ENCODE measurements at regions not wholly inside any gene's neighbourhood (a gene's known extent, or its start where the extent isn't known, plus 50 kb on each side); places are given as distances from the start of the nearest gene placed in this dataset.

DNA sequence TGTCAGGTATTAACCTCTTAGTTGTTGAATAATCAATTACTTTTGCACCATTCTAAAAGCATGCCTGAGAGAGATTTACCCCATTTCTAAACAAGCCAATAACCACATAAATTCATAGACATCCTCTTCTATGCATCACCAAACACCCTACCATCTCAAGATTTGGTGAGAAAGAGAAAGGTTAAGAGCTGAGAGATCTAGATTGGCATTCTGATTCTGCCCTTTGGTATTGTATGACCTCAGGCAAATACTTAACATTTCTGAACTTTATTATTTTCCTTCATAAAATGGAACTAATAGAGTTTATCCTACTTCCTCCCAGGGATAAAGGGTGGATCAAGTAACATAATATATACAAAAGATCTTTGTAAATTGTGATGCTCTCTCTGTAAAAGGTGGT, 146.5 kb upstream of the MME start:
- TF ChIP-seq, protein P1, sequence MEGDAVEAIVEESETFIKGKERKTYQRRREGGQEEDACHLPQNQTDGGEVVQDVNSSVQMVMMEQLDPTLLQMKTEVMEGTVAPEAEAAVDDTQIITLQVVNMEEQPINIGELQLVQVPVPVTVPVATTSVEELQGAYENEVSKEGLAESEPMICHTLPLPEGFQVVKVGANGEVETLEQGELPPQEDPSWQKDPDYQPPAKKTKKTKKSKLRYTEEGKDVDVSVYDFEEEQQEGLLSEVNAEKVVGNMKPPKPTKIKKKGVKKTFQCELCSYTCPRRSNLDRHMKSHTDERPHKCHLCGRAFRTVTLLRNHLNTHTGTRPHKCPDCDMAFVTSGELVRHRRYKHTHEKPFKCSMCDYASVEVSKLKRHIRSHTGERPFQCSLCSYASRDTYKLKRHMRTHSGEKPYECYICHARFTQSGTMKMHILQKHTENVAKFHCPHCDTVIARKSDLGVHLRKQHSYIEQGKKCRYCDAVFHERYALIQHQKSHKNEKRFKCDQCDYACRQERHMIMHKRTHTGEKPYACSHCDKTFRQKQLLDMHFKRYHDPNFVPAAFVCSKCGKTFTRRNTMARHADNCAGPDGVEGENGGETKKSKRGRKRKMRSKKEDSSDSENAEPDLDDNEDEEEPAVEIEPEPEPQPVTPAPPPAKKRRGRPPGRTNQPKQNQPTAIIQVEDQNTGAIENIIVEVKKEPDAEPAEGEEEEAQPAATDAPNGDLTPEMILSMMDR (IDR thresholded peaks at IDR 0.05 in 4 of 5, conservative IDR thresholded peaks at IDR 0.05 in 1 of 5), result no peak
- TF ChIP-seq POLR2A (IDR thresholded peaks at IDR 0.05), result no peak
